GM12873 (cell line): ENCODE measurements at regions not wholly inside any gene's neighbourhood (a gene's known extent, or its start where the extent isn't known, plus 50 kb on each side); places are given as distances from the start of the nearest gene placed in this dataset.

Source experiments
- TF ChIP-seq, protein P1 (sequence below): IDR thresholded peaks from 2 replicates; pipeline ENCODE4 v1.5.1; 2012; ENCODE audit warnings: low read depth, mild to moderate bottlenecking, moderate library complexity, low read length, control low read depth; ENCODE audit not compliant: insufficient read depth; ENCODE audit errors: missing control alignments

DNA sequence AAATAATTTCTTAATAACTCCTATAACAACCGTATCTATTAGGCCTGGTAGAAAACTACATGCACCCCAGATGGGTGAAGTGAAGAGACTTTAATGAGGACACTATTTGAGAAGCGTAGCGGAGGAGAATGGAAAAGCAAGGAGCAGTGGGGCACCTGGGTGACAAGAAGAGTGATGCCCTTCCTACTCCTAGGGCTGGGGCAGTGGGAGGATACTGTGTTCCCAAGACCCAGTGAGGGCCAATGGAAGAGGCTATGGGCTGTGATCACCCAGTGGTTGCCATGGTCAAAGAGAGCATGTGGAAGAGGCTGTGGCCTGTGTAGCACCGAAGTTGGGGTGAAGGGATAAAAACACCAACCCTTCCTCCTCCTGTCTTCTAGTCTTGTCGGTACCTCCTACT lies 86.5 kb upstream of the SHISA3 start:
- TF ChIP-seq, protein P1, sequence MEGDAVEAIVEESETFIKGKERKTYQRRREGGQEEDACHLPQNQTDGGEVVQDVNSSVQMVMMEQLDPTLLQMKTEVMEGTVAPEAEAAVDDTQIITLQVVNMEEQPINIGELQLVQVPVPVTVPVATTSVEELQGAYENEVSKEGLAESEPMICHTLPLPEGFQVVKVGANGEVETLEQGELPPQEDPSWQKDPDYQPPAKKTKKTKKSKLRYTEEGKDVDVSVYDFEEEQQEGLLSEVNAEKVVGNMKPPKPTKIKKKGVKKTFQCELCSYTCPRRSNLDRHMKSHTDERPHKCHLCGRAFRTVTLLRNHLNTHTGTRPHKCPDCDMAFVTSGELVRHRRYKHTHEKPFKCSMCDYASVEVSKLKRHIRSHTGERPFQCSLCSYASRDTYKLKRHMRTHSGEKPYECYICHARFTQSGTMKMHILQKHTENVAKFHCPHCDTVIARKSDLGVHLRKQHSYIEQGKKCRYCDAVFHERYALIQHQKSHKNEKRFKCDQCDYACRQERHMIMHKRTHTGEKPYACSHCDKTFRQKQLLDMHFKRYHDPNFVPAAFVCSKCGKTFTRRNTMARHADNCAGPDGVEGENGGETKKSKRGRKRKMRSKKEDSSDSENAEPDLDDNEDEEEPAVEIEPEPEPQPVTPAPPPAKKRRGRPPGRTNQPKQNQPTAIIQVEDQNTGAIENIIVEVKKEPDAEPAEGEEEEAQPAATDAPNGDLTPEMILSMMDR, result no peak

DNA sequence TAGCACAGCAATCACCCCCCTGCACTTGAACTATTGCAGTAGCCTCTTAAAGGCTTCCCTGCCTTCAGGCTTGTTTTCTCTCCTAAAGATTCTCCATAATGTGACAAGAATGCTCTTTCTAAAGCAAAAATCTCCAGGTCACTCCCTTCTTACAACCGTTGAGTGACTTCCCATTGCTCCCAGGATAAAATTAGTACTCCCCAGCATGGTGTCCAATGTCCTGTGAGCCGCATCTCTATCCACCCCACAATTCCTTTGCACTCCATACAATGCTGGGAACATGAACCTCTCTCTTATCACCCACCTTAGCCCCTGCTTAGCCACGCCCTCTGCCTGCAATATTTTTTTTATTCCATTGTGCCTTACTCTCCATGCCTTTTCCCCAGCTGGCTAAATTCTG lies 85.7 kb upstream of the SHISA3 start:
- TF ChIP-seq, protein P1, result no peak

DNA sequence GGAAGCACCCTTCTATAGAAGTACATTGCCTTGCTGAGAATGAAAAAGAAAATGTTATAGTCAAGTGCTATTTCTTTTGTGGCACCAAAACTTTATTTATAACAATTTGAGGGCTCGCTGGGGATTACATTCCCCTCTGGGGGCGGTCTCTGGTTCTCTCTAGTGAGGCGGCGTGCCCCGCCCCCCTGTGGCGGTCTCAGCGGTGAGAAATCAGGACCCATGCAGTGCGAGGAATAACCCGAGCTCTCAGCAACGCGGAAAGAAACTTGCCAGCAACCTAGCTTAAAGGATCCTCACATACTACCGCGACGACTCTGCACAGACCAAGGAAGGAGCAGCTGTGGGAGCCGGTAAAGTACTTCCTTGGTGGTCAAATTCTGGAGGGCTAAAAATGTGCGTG lies 83.4 kb upstream of the SHISA3 start:
- TF ChIP-seq, protein P1, result no peak

DNA sequence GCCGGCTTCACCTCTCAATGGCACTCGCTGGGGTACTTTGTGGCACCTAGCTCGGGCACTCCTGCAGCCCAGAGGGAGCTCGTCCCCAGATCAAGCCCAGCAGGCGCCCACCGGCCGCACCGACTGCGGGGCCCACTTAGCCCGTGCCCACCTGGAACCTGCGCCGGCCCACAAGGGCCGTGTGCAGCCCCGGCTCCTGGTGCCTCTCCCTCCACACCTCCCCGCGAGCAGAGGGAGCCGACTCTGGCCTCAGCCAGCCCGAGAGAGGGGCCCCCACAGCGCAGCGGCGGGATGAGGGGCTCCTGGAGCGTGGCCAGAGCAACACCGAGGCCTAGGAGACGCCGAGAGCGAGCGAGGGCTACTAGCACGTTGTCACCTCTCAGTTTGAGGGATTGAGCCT lies 82.1 kb upstream of the SHISA3 start:
- TF ChIP-seq, protein P1, result no peak

DNA sequence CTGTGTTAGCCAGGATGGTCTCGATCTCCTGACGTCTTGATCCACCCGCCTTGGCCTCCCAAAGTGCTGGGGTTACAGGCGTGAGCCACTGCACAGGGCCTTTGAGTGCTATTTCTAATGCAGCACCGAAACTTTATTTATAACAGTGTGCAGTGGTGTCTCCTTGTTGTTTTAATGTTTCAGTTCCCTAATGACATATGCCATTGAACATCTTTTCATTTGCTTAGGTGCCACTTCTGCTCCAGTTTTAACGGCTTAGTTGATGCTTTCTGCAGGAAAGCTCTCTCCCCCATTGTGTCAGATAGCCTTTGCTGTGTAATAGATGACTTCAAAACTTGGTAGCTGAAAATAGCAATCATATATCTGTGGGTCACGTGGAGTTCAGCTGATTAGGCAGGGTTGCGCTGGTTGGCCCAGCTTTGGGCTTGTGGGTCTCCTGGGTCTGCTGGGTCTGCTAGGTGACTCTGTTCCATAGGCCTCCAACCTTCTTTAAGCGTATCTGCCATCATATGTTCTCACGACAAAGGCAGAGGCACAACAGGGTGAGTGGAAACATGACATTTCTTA lies 76.4 kb upstream of the SHISA3 start:
- TF ChIP-seq, protein P1, result no peak

DNA sequence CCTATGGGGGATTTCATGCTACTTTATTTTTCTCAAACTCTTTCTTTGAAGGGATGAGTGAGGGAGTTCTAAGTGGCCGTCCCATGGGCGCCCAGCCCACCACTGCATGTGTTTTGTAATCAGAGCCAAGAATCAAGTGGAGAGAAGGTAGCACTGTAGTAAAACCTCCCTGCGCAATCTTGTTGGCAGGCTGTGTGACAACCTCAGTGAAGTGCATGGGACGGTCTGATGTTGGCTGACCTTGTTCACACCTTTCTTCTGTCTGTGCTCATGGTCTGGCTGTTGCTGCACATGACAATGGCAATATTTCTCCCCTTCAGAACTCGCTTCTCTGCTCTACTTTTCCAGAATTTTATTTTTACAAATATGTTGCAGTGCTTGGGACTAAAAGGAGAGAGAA lies 71.2 kb upstream of the SHISA3 start:
- TF ChIP-seq, protein P1, result no peak

DNA sequence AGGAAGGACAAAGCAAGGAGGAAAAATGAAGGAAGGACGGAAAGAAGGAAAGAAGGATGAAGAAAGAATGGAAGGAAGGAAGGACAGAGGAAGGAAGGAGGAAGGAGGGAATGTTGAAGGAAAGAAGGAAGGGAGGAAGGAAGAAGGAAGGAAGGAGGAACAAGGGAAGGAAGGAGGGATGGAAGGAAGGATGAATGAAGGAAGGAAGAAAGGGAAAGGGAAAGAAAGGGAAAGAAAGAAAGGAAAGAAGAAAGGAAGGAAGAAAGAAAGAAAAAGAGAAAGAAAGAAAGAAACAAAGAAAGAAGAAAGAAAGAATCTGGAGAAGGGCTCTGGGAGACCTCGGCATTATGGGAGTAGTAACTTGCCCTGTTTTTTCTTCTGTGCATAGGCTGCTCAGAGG lies 70.8 kb upstream of the SHISA3 start:
- TF ChIP-seq, protein P1, result no peak
